OCI-LY3 (cell line): ENCODE measurements at regions not wholly inside any gene's neighbourhood (a gene's known extent, or its start where the extent isn't known, plus 50 kb on each side); places are given as distances from the start of the nearest gene placed in this dataset.

ENCODE experiments used
- CTCF ChIP-seq: fragments of 200-600, 300-600 bp; sonication (generic); IDR thresholded peaks from 2 replicates; pipeline ENCODE4 v1.5.1; 2014; ENCODE audit warnings: antibody characterized with exemption, low read length, low read depth
- EZH2phosphoT487 ChIP-seq: fragments of 200-600 bp; shearing (Covaris generic); IDR thresholded peaks from 2 replicates; pipeline ENCODE4 v1.6.1; 2018; ENCODE audit warnings: antibody characterized with exemption, mixed run types, low read depth

GRCh38 chr4:11019451-11020240 is 335.1 kb upstream of the CLNK start:
- TF ChIP-seq CTCF, result no peak
- TF ChIP-seq EZH2phosphoT487, result no peak
